ENCODE measurements at regions not wholly inside any gene's neighbourhood (a gene's known extent, or its start where the extent isn't known, plus 50 kb on each side); places are given as distances from the start of the nearest gene placed in this dataset.

DNA sequence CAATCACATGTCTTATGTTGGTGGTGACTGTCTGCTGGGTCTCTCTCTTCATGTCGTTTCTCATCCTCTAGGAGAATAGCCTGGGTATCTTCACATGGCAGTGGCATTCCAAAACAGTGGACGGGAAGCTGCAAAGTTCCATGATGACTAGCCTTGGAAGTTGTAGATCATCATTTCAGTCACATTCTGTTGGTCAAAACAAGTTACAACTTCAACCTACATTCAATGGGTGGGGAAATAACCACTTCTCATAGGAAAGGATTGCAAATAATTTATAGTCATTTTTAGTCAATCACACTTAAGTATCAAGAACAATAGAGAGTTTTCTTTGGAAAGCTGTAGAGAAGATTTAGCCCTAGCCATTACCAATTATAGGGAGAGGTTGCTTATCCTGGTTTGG lies 395.0 kb upstream of the CDH2 start:
- in situ Hi-C loops (cut with HindIII; ENCODE audit: low pct_unique_long_range_greater_than_20kb, low sequenced_read_pairs): no loop called here
- no peak for TF ChIP-seq JUND (IDR thresholded peaks at IDR 0.05; ENCODE audit: low read depth)
- DNase-seq (ENCODE audit: low read depth in 1 of 2, low spot score in 1 of 2): no peak

- in situ Hi-C loops (cut with HindIII; ENCODE audit: low pct_unique_long_range_greater_than_20kb, low sequenced_read_pairs): no loop called here
- TF ChIP-seq JUND (IDR thresholded peaks at IDR 0.05; ENCODE audit: low read depth): no peak
- DNase-seq (ENCODE audit: low read depth in 1 of 2, low spot score in 1 of 2): no peak
Observed at GRCh38 chr18:28560331-28560730, 383.4 kb upstream of the CDH2 start.

- DNase-seq (ENCODE audit: low read depth in 1 of 2, low spot score in 1 of 2): no peak
- no peak for TF ChIP-seq JUND (IDR thresholded peaks at IDR 0.05; ENCODE audit: low read depth)
- in situ Hi-C loops (cut with HindIII; ENCODE audit: low pct_unique_long_range_greater_than_20kb, low sequenced_read_pairs): no loop called here
Observed at GRCh38 chr18:28559511-28559910, 382.6 kb upstream of the CDH2 start.

GRCh38 chr18:28541934-28542333 lies 365.0 kb upstream of the CDH2 start:
- in situ Hi-C loops (cut with HindIII; ENCODE audit: low pct_unique_long_range_greater_than_20kb, low sequenced_read_pairs): no loop called here
- no peak for TF ChIP-seq JUND (IDR thresholded peaks at IDR 0.05; ENCODE audit: low read depth)
- DNase-seq (ENCODE audit: low read depth in 1 of 2, low spot score in 1 of 2): no peak

- DNase-seq (ENCODE audit: low read depth in 1 of 2, low spot score in 1 of 2): no peak
- TF ChIP-seq JUND (IDR thresholded peaks at IDR 0.05; ENCODE audit: low read depth): no peak
- in situ Hi-C loops (cut with HindIII; ENCODE audit: low pct_unique_long_range_greater_than_20kb, low sequenced_read_pairs): no loop called here
Observed at GRCh38 chr18:28541276-28541930, 364.5 kb upstream of the CDH2 start.

GRCh38 chr18:28529644-28530043 lies 352.7 kb upstream of the CDH2 start:
- in situ Hi-C loops (cut with HindIII; ENCODE audit: low pct_unique_long_range_greater_than_20kb, low sequenced_read_pairs): no loop called here
- no peak for DNase-seq (ENCODE audit: low read depth in 1 of 2, low spot score in 1 of 2)
- TF ChIP-seq JUND (IDR thresholded peaks at IDR 0.05; ENCODE audit: low read depth): no peak

DNA sequence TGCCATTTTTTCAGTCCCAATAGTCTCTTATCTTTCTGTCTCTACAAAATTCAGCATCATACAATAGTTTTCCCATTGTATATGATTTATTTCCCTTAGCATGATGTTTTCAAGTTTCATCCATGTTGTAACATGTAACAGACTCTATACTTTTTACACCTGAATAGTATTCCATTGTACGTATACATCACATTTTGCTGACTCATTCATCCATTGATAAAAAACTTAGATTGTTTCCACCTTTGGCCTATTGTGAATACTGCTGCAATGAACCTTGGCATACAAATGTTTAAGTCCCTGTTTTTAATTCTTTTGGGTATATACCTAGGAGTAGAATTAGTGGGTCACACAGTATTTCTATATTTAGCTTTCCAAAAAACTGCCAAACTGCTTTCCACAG lies 349.3 kb upstream of the CDH2 start:
- in situ Hi-C loops (cut with HindIII; ENCODE audit: low pct_unique_long_range_greater_than_20kb, low sequenced_read_pairs): no loop called here
- TF ChIP-seq JUND (IDR thresholded peaks at IDR 0.05; ENCODE audit: low read depth): no peak
- DNase-seq (ENCODE audit: low read depth in 1 of 2, low spot score in 1 of 2): no peak

DNA sequence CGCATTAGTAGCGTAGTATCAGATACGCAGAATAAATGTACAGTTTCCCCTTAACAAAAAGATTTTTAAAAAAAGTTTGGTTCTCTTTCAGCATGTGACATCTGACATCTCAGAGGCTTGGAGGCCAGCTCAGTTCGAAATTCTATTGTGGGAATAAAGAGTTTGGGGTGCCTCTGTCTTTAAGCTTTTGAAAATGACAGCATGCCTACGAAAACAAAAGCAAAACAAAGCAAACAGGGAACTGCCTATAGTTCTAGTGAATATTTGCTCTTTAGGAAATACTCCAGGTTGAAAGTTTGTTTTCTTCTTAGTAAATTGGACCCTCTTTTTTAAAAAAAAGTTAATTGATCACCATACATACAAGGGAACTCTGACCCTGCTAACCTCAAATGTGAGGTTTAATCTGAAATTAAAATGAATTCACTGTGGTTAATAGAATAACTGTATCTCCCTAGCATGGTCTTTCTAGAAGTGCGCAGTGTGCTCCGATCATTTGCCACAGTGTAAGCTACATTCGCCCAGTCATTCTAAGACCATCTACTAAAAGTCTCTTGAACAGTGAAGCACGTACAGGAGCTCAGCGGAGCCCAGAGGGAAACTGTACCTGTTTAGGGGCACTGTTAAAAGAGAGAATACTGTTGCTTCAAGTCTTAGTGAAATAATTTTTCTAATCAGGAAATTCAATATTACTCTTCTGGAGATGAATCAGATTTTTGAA lies 347.0 kb upstream of the CDH2 start:
- in situ Hi-C loops (cut with HindIII; ENCODE audit: low pct_unique_long_range_greater_than_20kb, low sequenced_read_pairs): no loop called here
- TF ChIP-seq JUND (IDR thresholded peaks at IDR 0.05; ENCODE audit: low read depth): no peak
- no peak for DNase-seq (ENCODE audit: low read depth in 1 of 2, low spot score in 1 of 2)

DNA sequence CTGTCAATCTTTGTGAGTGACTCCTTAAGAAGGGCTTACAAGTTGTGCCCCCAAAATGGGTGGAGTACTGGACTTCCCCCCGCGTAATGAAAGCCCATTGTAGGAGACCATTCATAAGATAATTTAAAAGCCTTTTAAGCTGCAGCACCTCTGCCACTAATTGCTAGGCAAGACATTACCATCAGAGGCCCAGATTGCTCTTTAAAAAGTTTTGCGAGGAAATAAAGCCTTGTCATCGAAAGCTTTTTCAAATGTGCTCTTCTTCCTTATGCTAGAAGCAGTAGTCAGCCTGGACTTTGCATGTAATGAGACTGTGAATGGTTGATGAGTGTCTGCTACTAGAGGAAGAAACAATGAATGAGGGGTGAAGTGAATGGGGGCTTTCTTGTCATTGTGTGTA lies 345.3 kb upstream of the CDH2 start:
- no peak for DNase-seq (ENCODE audit: low read depth in 1 of 2, low spot score in 1 of 2)
- in situ Hi-C loops (cut with HindIII; ENCODE audit: low pct_unique_long_range_greater_than_20kb, low sequenced_read_pairs): no loop called here
- no peak for TF ChIP-seq JUND (IDR thresholded peaks at IDR 0.05; ENCODE audit: low read depth)

GRCh38 chr18:28519997-28520396 lies 343.1 kb upstream of the CDH2 start:
- DNase-seq (ENCODE audit: low read depth in 1 of 2, low spot score in 1 of 2): no peak
- in situ Hi-C loops (cut with HindIII; ENCODE audit: low pct_unique_long_range_greater_than_20kb, low sequenced_read_pairs): no loop called here
- no peak for TF ChIP-seq JUND (IDR thresholded peaks at IDR 0.05; ENCODE audit: low read depth)

- in situ Hi-C loops (cut with HindIII; ENCODE audit: low pct_unique_long_range_greater_than_20kb, low sequenced_read_pairs): no loop called here
- no peak for TF ChIP-seq JUND (IDR thresholded peaks at IDR 0.05; ENCODE audit: low read depth)
- DNase-seq (ENCODE audit: low read depth in 1 of 2, low spot score in 1 of 2): peak in 1 of 2 experiments; percentile 17
Observed at GRCh38 chr18:28514699-28515098, 337.8 kb upstream of the CDH2 start.

GRCh38 chr18:28512357-28512756 lies 335.4 kb upstream of the CDH2 start:
- peak in 1 of 2 experiments; percentile 3 for DNase-seq (ENCODE audit: low read depth in 1 of 2, low spot score in 1 of 2)
- in situ Hi-C loops (cut with HindIII; ENCODE audit: low pct_unique_long_range_greater_than_20kb, low sequenced_read_pairs): no loop called here
- TF ChIP-seq JUND (IDR thresholded peaks at IDR 0.05; ENCODE audit: low read depth): no peak

- in situ Hi-C loops (cut with HindIII; ENCODE audit: low pct_unique_long_range_greater_than_20kb, low sequenced_read_pairs): no loop called here
- TF ChIP-seq JUND (IDR thresholded peaks at IDR 0.05; ENCODE audit: low read depth): no peak
- DNase-seq (ENCODE audit: low read depth in 1 of 2, low spot score in 1 of 2): peak in 1 of 2 experiments; percentile 16
Observed at GRCh38 chr18:28511413-28511821, 334.5 kb upstream of the CDH2 start.
